Astrocyte of the cerebellum (primary cell): ENCODE measurements at regions not wholly inside any gene's neighbourhood (a gene's known extent, or its start where the extent isn't known, plus 50 kb on each side); places are given as distances from the start of the nearest gene placed in this dataset.

Experiments used
- DNase-seq: peaks from one replicate; pipeline ENCODE4 v3.0.0-alpha.2; 2011; ENCODE audit warnings: low read depth
- H3K4me3 ChIP-seq: 2 replicates; pipeline ENCODE4 v1.5.1; 2011; ENCODE audit warnings: mild to moderate bottlenecking, low read depth, low read length, moderate library complexity
- CTCF ChIP-seq: IDR thresholded peaks from 2 replicates; pipeline ENCODE4 v1.5.1; 2012; ENCODE audit warnings: low read length, low read depth, moderate library complexity, mild to moderate bottlenecking; ENCODE audit errors: missing control alignments
- in situ Hi-C: cut with HindIII; loops from 2 replicates; pipeline ENCODE4 v1.10.0; 2017; ENCODE audit warnings: low sequenced_read_pairs

DNA sequence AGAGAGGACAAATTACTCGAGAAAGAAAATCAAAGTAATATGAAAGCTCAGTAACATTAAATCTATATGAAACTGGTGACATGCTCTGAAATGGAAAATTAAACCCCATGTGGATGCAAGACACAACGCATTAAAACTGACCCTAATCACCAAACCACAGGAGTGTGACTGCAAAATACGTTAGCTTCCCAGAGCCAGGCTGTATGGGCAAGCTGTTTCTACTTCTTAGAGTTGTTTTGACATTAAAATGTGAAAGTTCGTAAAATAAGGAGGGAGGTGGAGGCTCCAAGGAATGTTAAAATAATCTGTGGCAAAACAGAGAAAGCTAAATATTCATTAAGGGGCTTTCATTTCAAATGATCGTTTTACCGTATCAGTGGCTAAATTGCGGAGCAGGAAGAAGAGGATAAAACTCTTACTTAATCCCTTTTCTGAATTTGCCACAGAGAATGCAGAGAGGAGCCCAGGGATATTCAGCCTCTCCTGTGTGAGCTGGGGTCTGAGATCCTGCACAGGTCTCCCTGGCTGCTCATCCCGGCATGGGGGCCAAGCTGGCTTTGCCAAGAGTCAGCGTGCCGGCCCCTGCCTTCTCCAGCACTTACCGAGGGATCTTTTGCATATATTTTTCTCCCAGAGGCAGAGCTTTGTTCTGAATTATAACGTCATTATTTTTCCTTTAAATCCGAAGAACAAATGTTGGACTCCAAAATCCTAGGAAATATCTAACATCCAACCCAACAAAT is 239.8 kb upstream of the THBS1 start:
- in situ Hi-C loops: no loop called here
- no peak for TF ChIP-seq CTCF
- H3K4me3 ChIP-seq: no peak overlapping the region
- no peak for DNase-seq

GRCh38 chr15:39344662-39345141 is 236.2 kb upstream of the THBS1 start:
- no peak for TF ChIP-seq CTCF
- no peak overlapping the region for H3K4me3 ChIP-seq
- in situ Hi-C loops: no loop called here
- DNase-seq: no peak

DNA sequence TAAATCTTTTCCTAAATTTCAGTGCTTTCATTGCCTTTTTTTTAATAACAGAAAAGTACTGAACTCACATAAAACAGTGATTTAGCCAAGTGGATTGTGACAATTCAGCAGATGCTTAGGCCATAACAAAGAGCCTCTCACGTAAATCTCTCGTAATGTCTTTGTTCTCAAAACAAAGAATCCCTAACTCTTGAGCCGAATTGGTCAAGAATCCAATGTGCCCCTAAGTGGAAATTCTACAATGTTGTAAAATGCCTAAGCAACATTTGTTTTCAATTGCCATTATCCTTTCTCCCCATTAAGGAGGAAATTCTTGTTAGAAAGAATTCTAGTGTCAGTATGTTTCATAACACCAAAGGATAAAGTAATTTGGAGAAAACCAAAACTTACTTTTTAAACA is 235.7 kb upstream of the THBS1 start:
- no peak for DNase-seq
- in situ Hi-C loops: no loop called here
- no peak overlapping the region for H3K4me3 ChIP-seq

DNA sequence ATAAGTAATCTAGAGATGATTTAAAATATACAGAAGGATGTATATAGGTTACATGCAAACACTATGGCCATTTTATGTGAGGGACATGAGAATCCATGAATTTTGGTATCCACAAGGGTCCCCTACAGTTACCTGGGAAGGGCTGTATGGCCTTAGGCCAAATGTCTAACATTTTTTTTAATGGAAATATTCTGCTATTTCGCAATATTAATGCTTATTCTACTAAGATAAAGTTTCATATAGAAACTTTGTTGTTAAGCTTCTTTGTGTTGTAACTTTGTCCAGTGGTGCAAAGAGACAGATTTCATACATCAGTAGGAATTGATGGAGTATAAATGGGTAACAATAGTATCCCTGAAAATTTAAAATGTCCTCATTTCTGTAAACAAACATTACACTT is 233.4 kb upstream of the THBS1 start:
- no peak for DNase-seq
- in situ Hi-C loops: no loop called here
- no peak for TF ChIP-seq CTCF
- no peak overlapping the region for H3K4me3 ChIP-seq

More for the DNA sequence above, 235.7 kb upstream of the THBS1 start:
- no peak for TF ChIP-seq CTCF

DNA sequence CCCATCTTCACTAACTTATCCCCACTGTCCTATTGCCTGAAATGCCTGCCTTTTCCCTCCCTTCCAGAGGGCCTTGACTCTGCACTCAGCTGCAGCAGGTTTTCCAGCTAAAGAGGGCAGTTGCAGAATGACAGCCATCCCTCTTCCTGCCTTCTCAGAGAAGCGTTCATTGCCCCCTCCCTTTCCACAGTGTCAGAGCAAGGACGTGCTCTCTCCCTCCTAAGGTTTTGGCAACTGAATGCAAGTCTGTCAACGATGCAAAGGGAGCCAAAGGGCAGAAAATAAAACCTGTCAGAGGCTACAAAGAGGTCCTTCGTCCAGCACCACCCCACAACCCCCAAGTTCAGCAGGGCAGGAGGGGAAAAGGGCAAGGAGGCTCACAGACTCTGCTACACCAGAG is 230.1 kb upstream of the THBS1 start:
- in situ Hi-C loops: no loop called here
- no peak overlapping the region for H3K4me3 ChIP-seq
- TF ChIP-seq CTCF: no peak
- DNase-seq: no peak

DNA sequence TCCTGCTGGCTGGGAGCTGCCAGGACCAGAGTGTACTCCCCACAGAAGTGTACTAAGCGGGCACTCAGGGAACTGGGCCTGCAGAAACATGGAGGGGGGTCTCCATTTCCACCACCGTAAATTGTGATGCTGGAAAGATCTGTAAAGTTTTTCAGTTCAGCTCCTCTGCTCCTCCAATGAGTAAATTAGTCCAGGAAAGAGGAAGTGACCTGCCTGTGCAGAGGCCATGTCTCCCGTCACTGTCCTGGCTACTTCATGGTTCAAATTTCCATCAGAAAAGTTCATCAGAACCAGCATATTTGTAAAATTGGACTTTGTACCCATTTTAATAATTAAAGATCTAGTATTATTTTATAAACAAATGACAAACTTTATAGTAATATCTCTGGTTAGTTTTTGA is 226.7 kb upstream of the THBS1 start:
- no peak overlapping the region for H3K4me3 ChIP-seq
- in situ Hi-C loops: no loop called here
- no peak for DNase-seq
- TF ChIP-seq CTCF: no peak
